ACC112 (cell line): ENCODE measurements at regions not wholly inside any gene's neighbourhood (a gene's known extent, or its start where the extent isn't known, plus 50 kb on each side); places are given as distances from the start of the nearest gene placed in this dataset.

Experiments used
- H2AFZ ChIP-seq: fragments of 200-600 bp; sonication (generic); one replicate; pipeline ENCODE4 v1.6.0; 2017; ENCODE audit warnings: antibody characterized with exemption, low read length; ENCODE audit not compliant: unreplicated experiment
- H3K27ac ChIP-seq: fragments of 200-600 bp; sonication (generic); 2 replicates; pipeline ENCODE4 v1.5.1; 2014; ENCODE audit warnings: low read depth, mild to moderate bottlenecking, antibody characterized with exemption, low read length, moderate library complexity
- H3K27me3 ChIP-seq: fragments of 200-600 bp; sonication (generic); 2 replicates; pipeline ENCODE4 v1.6.1; 2014; ENCODE audit warnings: mild to moderate bottlenecking, antibody characterized with exemption, low read length, moderate library complexity, mixed read lengths; ENCODE audit not compliant: insufficient read depth
- H3K36me3 ChIP-seq: fragments of 200-600 bp; sonication (generic); 2 replicates; pipeline ENCODE4 v1.6.1; 2016; ENCODE audit warnings: mild to moderate bottlenecking, antibody characterized with exemption, low read length, moderate library complexity, mixed read lengths; ENCODE audit not compliant: insufficient read depth
- H3K4me1 ChIP-seq: fragments of 200-600 bp; sonication (generic); one replicate; pipeline ENCODE4 v1.6.1; 2016; ENCODE audit warnings: low read length, mixed read lengths; ENCODE audit not compliant: insufficient read depth, unreplicated experiment, control insufficient read depth
- H3K4me3 ChIP-seq: fragments of 200-600 bp; sonication (generic); 2 replicates; pipeline ENCODE4 v1.5.1; 2014; ENCODE audit warnings: mild to moderate bottlenecking, low read depth, low read length
- H3K79me2 ChIP-seq: fragments of 200-600 bp; sonication (generic); one replicate; pipeline ENCODE4 v1.6.0; 2016; ENCODE audit warnings: low read length; ENCODE audit not compliant: control insufficient read depth, unreplicated experiment, insufficient read depth

DNA sequence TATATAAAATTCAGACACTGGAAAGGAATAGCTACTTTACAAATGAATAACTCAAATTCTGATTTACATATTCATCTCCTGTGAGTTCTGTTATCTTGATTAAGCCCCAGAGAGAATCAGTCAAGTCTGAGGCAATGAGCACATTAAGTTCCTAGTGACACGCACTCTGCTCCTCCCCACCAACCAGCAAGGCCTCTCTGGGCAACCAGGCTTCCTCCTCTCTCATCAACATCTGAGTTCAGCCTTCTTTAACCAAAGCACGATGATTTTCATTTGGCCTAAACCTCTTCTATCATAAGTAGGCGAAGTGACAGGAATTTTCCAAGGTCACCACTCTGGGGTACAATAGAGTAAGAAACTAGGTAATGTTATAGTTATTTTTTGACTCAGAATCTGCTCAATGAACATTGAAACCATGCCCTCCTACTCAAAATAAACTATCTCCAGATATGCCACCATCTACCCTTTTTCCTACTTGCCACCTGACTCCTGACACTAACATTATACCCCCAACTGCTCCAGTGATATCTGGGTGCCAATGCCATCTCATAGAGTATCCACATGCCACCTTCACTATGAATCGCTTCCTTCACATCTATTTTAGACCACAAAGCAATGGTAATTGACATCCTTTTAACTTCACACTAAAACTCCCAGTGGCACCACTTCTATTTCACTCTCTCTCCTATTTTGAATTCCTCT, 114.8 kb downstream of the FAM76B start:
- no peak overlapping the region for H3K4me3 ChIP-seq
- H3K79me2 ChIP-seq, result no peaks in the 10 kb centered on the region
- no peak overlapping the region for H2AFZ ChIP-seq
- H3K36me3 ChIP-seq, result no peaks in the 10 kb centered on the region
- H3K4me1 ChIP-seq, result no peaks in the 10 kb centered on the region
- H3K27me3 ChIP-seq, result no peaks in the 10 kb centered on the region
- H3K27ac ChIP-seq, result no peak overlapping the region

GRCh38 chr11:95671768-95672167, 117.8 kb downstream of the FAM76B start:
- Histone ChIP-seq H2AFZ (no peak overlapping the region), H3K27ac (no peak overlapping the region), H3K36me3 (no peaks in the 10 kb centered on the region)

GRCh38 chr11:95668131-95668530, 121.5 kb downstream of the FAM76B start:
- no peak overlapping the region for H2AFZ ChIP-seq
- H3K36me3 ChIP-seq, result no peaks in the 10 kb centered on the region
- no peak overlapping the region for H3K4me3 ChIP-seq
- no peaks in the 10 kb centered on the region for H3K27me3 ChIP-seq
- no peaks in the 10 kb centered on the region for H3K79me2 ChIP-seq
- H3K4me1 ChIP-seq, result no peaks in the 10 kb centered on the region
- no peak overlapping the region for H3K27ac ChIP-seq

More at GRCh38 chr11:95671768-95672167, 117.8 kb downstream of the FAM76B start:
- no peak overlapping the region for H3K4me3 ChIP-seq
- no peaks in the 10 kb centered on the region for H3K27me3 ChIP-seq
- H3K4me1 ChIP-seq, result no peaks in the 10 kb centered on the region
- no peaks in the 10 kb centered on the region for H3K79me2 ChIP-seq

DNA sequence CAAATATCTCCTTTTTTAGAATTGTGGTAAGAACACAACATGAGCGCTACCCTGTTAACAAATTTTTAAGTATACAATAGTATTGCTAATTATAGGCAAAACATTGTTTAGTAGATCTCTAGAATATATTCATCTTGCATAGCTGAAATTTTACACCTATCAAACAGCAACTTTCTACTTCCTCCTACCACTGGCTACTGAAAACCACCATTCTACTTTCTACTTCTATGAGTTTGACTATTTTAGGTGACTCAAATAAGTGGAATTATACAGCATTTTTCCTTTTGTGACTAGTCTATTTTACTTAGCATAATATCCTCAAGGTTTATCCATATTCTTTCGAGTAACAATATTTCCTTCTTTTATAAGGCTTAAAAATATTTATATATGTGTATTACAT, 128.4 kb downstream of the FAM76B start:
- H3K79me2 ChIP-seq, result no peaks in the 10 kb centered on the region
- no peak overlapping the region for H3K4me3 ChIP-seq
- no peaks in the 10 kb centered on the region for H3K27me3 ChIP-seq
- H3K27ac ChIP-seq, result no peak overlapping the region
- H3K4me1 ChIP-seq, result no peaks in the 10 kb centered on the region
- no peak overlapping the region for H2AFZ ChIP-seq
- no peaks in the 10 kb centered on the region for H3K36me3 ChIP-seq

GRCh38 chr11:95660038-95660437, 129.5 kb downstream of the FAM76B start:
- no peak overlapping the region for H2AFZ ChIP-seq
- no peak overlapping the region for H3K4me3 ChIP-seq
- H3K27ac ChIP-seq, result no peak overlapping the region
- no peaks in the 10 kb centered on the region for H3K27me3 ChIP-seq
- H3K36me3 ChIP-seq, result no peaks in the 10 kb centered on the region
- no peaks in the 10 kb centered on the region for H3K79me2 ChIP-seq
- no peaks in the 10 kb centered on the region for H3K4me1 ChIP-seq

DNA sequence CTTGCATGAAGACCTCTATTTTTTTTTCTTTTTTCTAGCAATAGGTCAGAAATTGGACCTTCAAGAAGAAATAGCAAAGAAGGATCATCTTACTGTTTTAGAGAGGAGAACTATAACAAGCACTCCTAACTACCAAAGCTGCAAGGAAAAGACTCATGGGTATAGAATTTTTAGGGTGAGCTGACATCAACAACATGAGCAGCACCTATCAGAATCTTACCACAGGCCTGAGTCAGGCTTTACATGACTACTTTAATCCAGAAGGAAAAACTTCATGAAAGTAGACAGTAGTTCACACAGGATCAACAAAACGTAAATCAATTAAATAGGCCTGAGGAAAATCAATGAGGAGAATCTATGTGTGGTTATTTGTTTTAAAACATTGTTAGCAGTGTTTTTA, 130.5 kb downstream of the FAM76B start:
- Histone ChIP-seq H3K4me1 (no peaks in the 10 kb centered on the region), H3K79me2 (no peaks in the 10 kb centered on the region), H2AFZ (no peak overlapping the region), H3K27me3 (no peaks in the 10 kb centered on the region), H3K4me3 (no peak overlapping the region), H3K27ac (no peak overlapping the region), H3K36me3 (no peaks in the 10 kb centered on the region)

GRCh38 chr11:95655536-95655935, 134.0 kb downstream of the FAM76B start:
- no peaks in the 10 kb centered on the region for H3K4me1 ChIP-seq
- H3K4me3 ChIP-seq, result no peak overlapping the region
- H2AFZ ChIP-seq, result no peak overlapping the region
- no peaks in the 10 kb centered on the region for H3K27me3 ChIP-seq
- H3K79me2 ChIP-seq, result no peaks in the 10 kb centered on the region
- no peak overlapping the region for H3K27ac ChIP-seq
- H3K36me3 ChIP-seq, result no peaks in the 10 kb centered on the region

- no peak overlapping the region for H2AFZ ChIP-seq
- H3K27ac ChIP-seq, result no peak overlapping the region
- no peaks in the 10 kb centered on the region for H3K36me3 ChIP-seq
- H3K4me3 ChIP-seq, result no peak overlapping the region
- H3K4me1 ChIP-seq, result no peaks in the 10 kb centered on the region
- no peaks in the 10 kb centered on the region for H3K79me2 ChIP-seq
- H3K27me3 ChIP-seq, result no peaks in the 10 kb centered on the region
These were observed 135.9 kb downstream of the FAM76B start for GRCh38 chr11:95653680-95654079.

GRCh38 chr11:95653099-95653498, 136.5 kb downstream of the FAM76B start:
- Histone ChIP-seq H2AFZ (no peak overlapping the region), H3K36me3 (no peaks in the 10 kb centered on the region), H3K27me3 (no peaks in the 10 kb centered on the region), H3K4me1 (no peaks in the 10 kb centered on the region), H3K4me3 (no peak overlapping the region), H3K27ac (no peak overlapping the region), H3K79me2 (no peaks in the 10 kb centered on the region)

GRCh38 chr11:95652002-95652472, 137.5 kb downstream of the FAM76B start:
- Histone ChIP-seq H3K27ac (no peak overlapping the region), H2AFZ (no peak overlapping the region), H3K36me3 (no peaks in the 10 kb centered on the region), H3K27me3 (no peaks in the 10 kb centered on the region), H3K4me3 (no peak overlapping the region), H3K4me1 (peaks cover 5% of the 10 kb centered on the region), H3K79me2 (no peaks in the 10 kb centered on the region)

GRCh38 chr11:95650276-95650675, 139.3 kb downstream of the FAM76B start:
- H3K36me3 ChIP-seq, result no peaks in the 10 kb centered on the region
- H3K27ac ChIP-seq, result no peak overlapping the region
- H3K79me2 ChIP-seq, result no peaks in the 10 kb centered on the region
- no peak overlapping the region for H2AFZ ChIP-seq
- H3K4me3 ChIP-seq, result no peak overlapping the region
- no peaks in the 10 kb centered on the region for H3K27me3 ChIP-seq
- peaks cover 5% of the 10 kb centered on the region for H3K4me1 ChIP-seq
